ENCODE measurements at regions not wholly inside any gene's neighbourhood (a gene's known extent, or its start where the extent isn't known, plus 50 kb on each side); places are given as distances from the start of the nearest gene placed in this dataset.
A peak's percentile ranks its signal among the peaks of the same experiment; 100 is the strongest.

GRCh38 chr7:84879570-84880325 is 307.1 kb downstream of the SEMA3D start:
- no peaks in the 10 kb centered on the region for H3K36me3 ChIP-seq (replicated peaks in 1 of 2; ENCODE audit: control insufficient read depth in 2 of 2, insufficient read depth in 2 of 2, low read length in 2 of 2)
- H3K4ac ChIP-seq (ENCODE audit: low read length): no peak overlapping the region
- no peaks in the 10 kb centered on the region for H3K27me3 ChIP-seq (ENCODE audit: control insufficient read depth in 3 of 3, insufficient read depth in 3 of 3, low read depth in 1 of 3, low read length in 3 of 3)
- H3K27ac ChIP-seq (replicated peaks; ENCODE audit: low read length): no peak overlapping the region
- no peak overlapping the region for H3K4me3 ChIP-seq (ENCODE audit: low read length in 2 of 2)
- H4K91ac ChIP-seq (ENCODE audit: low read depth, low read length, poor library complexity): no peak overlapping the region
- no peaks in the 10 kb centered on the region for H3K79me1 ChIP-seq (ENCODE audit: low read depth, low read length)
- no peak overlapping the region for H3K14ac ChIP-seq (ENCODE audit: low read length)
- no peak for DNase-seq (ENCODE audit: low spot score)
- no peak overlapping the region for H3K4me2 ChIP-seq (ENCODE audit: insufficient read depth, low read length, poor library complexity, severe bottlenecking)
- no peak overlapping the region for H4K8ac ChIP-seq (ENCODE audit: low read depth, low read length)
- no peak overlapping the region for H2AFZ ChIP-seq (ENCODE audit: low read length)
- no peak overlapping the region for H3K9ac ChIP-seq (ENCODE audit: low read depth, low read length, poor library complexity)
- no peak overlapping the region for H2BK12ac ChIP-seq (ENCODE audit: low read length)
- no peak overlapping the region for H2BK15ac ChIP-seq (ENCODE audit: low read length)
- H3K23ac ChIP-seq (ENCODE audit: low read depth, low read length, poor library complexity): no peak overlapping the region
- no peaks in the 10 kb centered on the region for H3K4me1 ChIP-seq (ENCODE audit: control insufficient read depth in 2 of 2, insufficient read depth in 1 of 2, low read depth in 1 of 2, low read length in 2 of 2)
- no peak overlapping the region for H2AK5ac ChIP-seq (ENCODE audit: low read depth, low read length)
- peaks cover 0 to 2% of the 10 kb centered on the region in 2 donors for H3K9me3 ChIP-seq (replicated peaks in 1 of 2; ENCODE audit: control insufficient read depth in 2 of 2, insufficient read depth in 1 of 2, low read depth in 1 of 2, low read length in 2 of 2)
- WGBS, 2 donors (ENCODE audit: extremely low coverage in 2 of 2, insufficient read length in 2 of 2, insufficient replicate concordance in 1 of 2): no CpG with 5 or more reads among the region's 3 CpGs
- no peak overlapping the region for H2BK5ac ChIP-seq (ENCODE audit: low read length)
- no peak overlapping the region for H2BK120ac ChIP-seq (ENCODE audit: low read depth, low read length)
- no peak overlapping the region for H3K18ac ChIP-seq (ENCODE audit: low read length)

- no peak for DNase-seq (ENCODE audit: low spot score)
Measured at GRCh38 chr7:84877943-84878570, 308.8 kb downstream of the SEMA3D start.

GRCh38 chr7:84876061-84876821 is 310.6 kb downstream of the SEMA3D start:
- no peak overlapping the region for H3K4me2 ChIP-seq (ENCODE audit: insufficient read depth, low read length, poor library complexity, severe bottlenecking)
- no peak overlapping the region for H3K27ac ChIP-seq (replicated peaks; ENCODE audit: low read length)
- H3K9me3 ChIP-seq (replicated peaks in 1 of 2; ENCODE audit: control insufficient read depth in 2 of 2, insufficient read depth in 1 of 2, low read depth in 1 of 2, low read length in 2 of 2): peaks cover 0 to 2% of the 10 kb centered on the region in 2 donors
- no CpG with 5 or more reads among the region's 16 CpGs for WGBS, 2 donors (ENCODE audit: extremely low coverage in 2 of 2, insufficient read length in 2 of 2, insufficient replicate concordance in 1 of 2)
- H2AFZ ChIP-seq (ENCODE audit: low read length): peak overlapping the region; percentile 33
- H4K8ac ChIP-seq (ENCODE audit: low read depth, low read length): no peak overlapping the region
- H4K91ac ChIP-seq (ENCODE audit: low read depth, low read length, poor library complexity): no peak overlapping the region
- no peaks in the 10 kb centered on the region for H3K4me1 ChIP-seq (ENCODE audit: control insufficient read depth in 2 of 2, insufficient read depth in 1 of 2, low read depth in 1 of 2, low read length in 2 of 2)
- no peak overlapping the region for H2BK120ac ChIP-seq (ENCODE audit: low read depth, low read length)
- H3K36me3 ChIP-seq (replicated peaks in 1 of 2; ENCODE audit: control insufficient read depth in 2 of 2, insufficient read depth in 2 of 2, low read length in 2 of 2): no peaks in the 10 kb centered on the region
- no peak overlapping the region for H2BK5ac ChIP-seq (ENCODE audit: low read length)
- no peak for DNase-seq (ENCODE audit: low spot score)
- H3K14ac ChIP-seq (ENCODE audit: low read length): no peak overlapping the region
- H3K4me3 ChIP-seq (ENCODE audit: low read length in 2 of 2): no peak overlapping the region
- no peak overlapping the region for H2BK15ac ChIP-seq (ENCODE audit: low read length)
- H3K18ac ChIP-seq (ENCODE audit: low read length): peak overlapping the region; percentile 76
- no peaks in the 10 kb centered on the region for H3K79me1 ChIP-seq (ENCODE audit: low read depth, low read length)
- no peak overlapping the region for H3K23ac ChIP-seq (ENCODE audit: low read depth, low read length, poor library complexity)
- H2AK5ac ChIP-seq (ENCODE audit: low read depth, low read length): no peak overlapping the region
- no peak overlapping the region for H3K9ac ChIP-seq (ENCODE audit: low read depth, low read length, poor library complexity)
- H3K4ac ChIP-seq (ENCODE audit: low read length): no peak overlapping the region
- no peaks in the 10 kb centered on the region for H3K27me3 ChIP-seq (ENCODE audit: control insufficient read depth in 3 of 3, insufficient read depth in 3 of 3, low read depth in 1 of 3, low read length in 3 of 3)
- no peak overlapping the region for H2BK12ac ChIP-seq (ENCODE audit: low read length)

More at GRCh38 chr7:84877943-84878570, 308.8 kb downstream of the SEMA3D start:
- no peak overlapping the region for H4K8ac ChIP-seq (ENCODE audit: low read depth, low read length)
- H2AK5ac ChIP-seq (ENCODE audit: low read depth, low read length): no peak overlapping the region
- H3K23ac ChIP-seq (ENCODE audit: low read depth, low read length, poor library complexity): no peak overlapping the region
- no peak overlapping the region for H3K4me2 ChIP-seq (ENCODE audit: insufficient read depth, low read length, poor library complexity, severe bottlenecking)
- H2AFZ ChIP-seq (ENCODE audit: low read length): no peak overlapping the region
- no peaks in the 10 kb centered on the region for H3K4me1 ChIP-seq (ENCODE audit: control insufficient read depth in 2 of 2, insufficient read depth in 1 of 2, low read depth in 1 of 2, low read length in 2 of 2)
- no peak overlapping the region for H3K9ac ChIP-seq (ENCODE audit: low read depth, low read length, poor library complexity)
- no peak overlapping the region for H3K27ac ChIP-seq (replicated peaks; ENCODE audit: low read length)
- WGBS, 2 donors (ENCODE audit: extremely low coverage in 2 of 2, insufficient read length in 2 of 2, insufficient replicate concordance in 1 of 2): no CpG with 5 or more reads among the region's 1 CpG
- H3K4ac ChIP-seq (ENCODE audit: low read length): no peak overlapping the region
- no peaks in the 10 kb centered on the region for H3K27me3 ChIP-seq (ENCODE audit: control insufficient read depth in 3 of 3, insufficient read depth in 3 of 3, low read depth in 1 of 3, low read length in 3 of 3)
- H2BK12ac ChIP-seq (ENCODE audit: low read length): no peak overlapping the region
- peaks cover 0 to 2% of the 10 kb centered on the region in 2 donors for H3K9me3 ChIP-seq (replicated peaks in 1 of 2; ENCODE audit: control insufficient read depth in 2 of 2, insufficient read depth in 1 of 2, low read depth in 1 of 2, low read length in 2 of 2)
- no peaks in the 10 kb centered on the region for H3K36me3 ChIP-seq (replicated peaks in 1 of 2; ENCODE audit: control insufficient read depth in 2 of 2, insufficient read depth in 2 of 2, low read length in 2 of 2)
- no peak overlapping the region for H2BK5ac ChIP-seq (ENCODE audit: low read length)
- H3K4me3 ChIP-seq (ENCODE audit: low read length in 2 of 2): no peak overlapping the region
- no peak overlapping the region for H2BK15ac ChIP-seq (ENCODE audit: low read length)
- no peaks in the 10 kb centered on the region for H3K79me1 ChIP-seq (ENCODE audit: low read depth, low read length)
- H2BK120ac ChIP-seq (ENCODE audit: low read depth, low read length): no peak overlapping the region
- H3K18ac ChIP-seq (ENCODE audit: low read length): no peak overlapping the region
- no peak overlapping the region for H3K14ac ChIP-seq (ENCODE audit: low read length)
- H4K91ac ChIP-seq (ENCODE audit: low read depth, low read length, poor library complexity): no peak overlapping the region

GRCh38 chr7:84865560-84865959 is 321.3 kb downstream of the SEMA3D start:
- Histone ChIP-seq H2BK5ac (ENCODE audit: low read length) (no peak overlapping the region), H3K27ac (replicated peaks; ENCODE audit: low read length) (no peak overlapping the region), H2BK12ac (ENCODE audit: low read length) (no peak overlapping the region), H3K9ac (ENCODE audit: low read depth, low read length, poor library complexity) (no peak overlapping the region), H3K14ac (ENCODE audit: low read length) (no peak overlapping the region), H4K91ac (ENCODE audit: low read depth, low read length, poor library complexity) (no peak overlapping the region), H2AFZ (ENCODE audit: low read length) (peak overlapping the region; percentile 9), H3K36me3 (replicated peaks in 1 of 2; ENCODE audit: control insufficient read depth in 2 of 2, insufficient read depth in 2 of 2, low read length in 2 of 2) (no peaks in the 10 kb centered on the region), H2AK5ac (ENCODE audit: low read depth, low read length) (no peak overlapping the region), H3K18ac (ENCODE audit: low read length) (no peak overlapping the region), H3K23ac (ENCODE audit: low read depth, low read length, poor library complexity) (no peak overlapping the region), H3K4me3 (ENCODE audit: low read length in 2 of 2) (no peak overlapping the region), H3K4me1 (ENCODE audit: control insufficient read depth in 2 of 2, insufficient read depth in 1 of 2, low read depth in 1 of 2, low read length in 2 of 2) (no peaks in the 10 kb centered on the region), H3K9me3 (replicated peaks in 1 of 2; ENCODE audit: control insufficient read depth in 2 of 2, insufficient read depth in 1 of 2, low read depth in 1 of 2, low read length in 2 of 2) (no peaks in the 10 kb centered on the region), H2BK120ac (ENCODE audit: low read depth, low read length) (no peak overlapping the region), H3K27me3 (ENCODE audit: control insufficient read depth in 3 of 3, insufficient read depth in 3 of 3, low read depth in 1 of 3, low read length in 3 of 3) (no peaks in the 10 kb centered on the region), H3K4ac (ENCODE audit: low read length) (no peak overlapping the region), H2BK15ac (ENCODE audit: low read length) (no peak overlapping the region), H3K79me1 (ENCODE audit: low read depth, low read length) (no peaks in the 10 kb centered on the region), H4K8ac (ENCODE audit: low read depth, low read length) (no peak overlapping the region), H3K4me2 (ENCODE audit: insufficient read depth, low read length, poor library complexity, severe bottlenecking) (no peak overlapping the region)
- DNase-seq (ENCODE audit: low spot score): no peak
- WGBS, 2 donors (ENCODE audit: extremely low coverage in 2 of 2, insufficient read length in 2 of 2, insufficient replicate concordance in 1 of 2): no CpG with 5 or more reads among the region's 1 CpG

Measured in neuronal stem cell (in vitro differentiated cells).